ENCODE measurements at regions not wholly inside any gene's neighbourhood (a gene's known extent, or its start where the extent isn't known, plus 50 kb on each side); places are given as distances from the start of the nearest gene placed in this dataset.

- H3K27ac Mint-ChIP-seq, result no peak overlapping the region
- no peak for DNase-seq (ENCODE audit: low spot score in 2 of 2)
- H3K36me3 Mint-ChIP-seq, result no peaks in the 10 kb centered on the region
- H3K9me3 Mint-ChIP-seq, result no peaks in the 10 kb centered on the region
- no peak for ATAC-seq
Observed at GRCh38 chr13:83996415-83996814, 114.1 kb upstream of the SLITRK1 start.

- no peaks in the 10 kb centered on the region for H3K9me3 Mint-ChIP-seq
- ATAC-seq (no peak), DNase-seq (ENCODE audit: low spot score in 2 of 2) (no peak)
- no peak overlapping the region for H3K27ac Mint-ChIP-seq
- H3K36me3 Mint-ChIP-seq, result no peaks in the 10 kb centered on the region
Observed at GRCh38 chr13:83995930-83996329, 113.7 kb upstream of the SLITRK1 start.

GRCh38 chr13:83992566-83993358, 110.5 kb upstream of the SLITRK1 start:
- Mint-ChIP-seq H3K36me3 (no peaks in the 10 kb centered on the region), H3K9me3 (no peaks in the 10 kb centered on the region), H3K27ac (no peak overlapping the region)
- DNase-seq (ENCODE audit: low spot score in 2 of 2) (no peak), ATAC-seq (no peak)

- Mint-ChIP-seq H3K9me3 (peaks cover 8 to 14% of the 10 kb centered on the region in 2 donors), H3K36me3 (no peaks in the 10 kb centered on the region), H3K27ac (no peak overlapping the region)
- no peak for ATAC-seq
- DNase-seq (ENCODE audit: low spot score in 2 of 2), result no peak
Observed at GRCh38 chr13:83987394-83987793, 105.1 kb upstream of the SLITRK1 start.

- no peak for ATAC-seq
Observed at GRCh38 chr13:83984793-83985192, 102.5 kb upstream of the SLITRK1 start.

GRCh38 chr13:83980331-83980730, 98.1 kb upstream of the SLITRK1 start:
- Mint-ChIP-seq H3K27ac (no peak overlapping the region), H3K9me3 (peaks cover under 1 to 6% of the 10 kb centered on the region in 2 donors), H3K36me3 (no peaks in the 10 kb centered on the region)
- ATAC-seq, result no peak
- DNase-seq (ENCODE audit: low spot score in 2 of 2), result no peak

More at GRCh38 chr13:83984793-83985192, 102.5 kb upstream of the SLITRK1 start:
- Mint-ChIP-seq H3K9me3 (peaks cover 8 to 14% of the 10 kb centered on the region in 2 donors), H3K27ac (no peak overlapping the region), H3K36me3 (no peaks in the 10 kb centered on the region)
- no peak for DNase-seq (ENCODE audit: low spot score in 2 of 2)

DNA sequence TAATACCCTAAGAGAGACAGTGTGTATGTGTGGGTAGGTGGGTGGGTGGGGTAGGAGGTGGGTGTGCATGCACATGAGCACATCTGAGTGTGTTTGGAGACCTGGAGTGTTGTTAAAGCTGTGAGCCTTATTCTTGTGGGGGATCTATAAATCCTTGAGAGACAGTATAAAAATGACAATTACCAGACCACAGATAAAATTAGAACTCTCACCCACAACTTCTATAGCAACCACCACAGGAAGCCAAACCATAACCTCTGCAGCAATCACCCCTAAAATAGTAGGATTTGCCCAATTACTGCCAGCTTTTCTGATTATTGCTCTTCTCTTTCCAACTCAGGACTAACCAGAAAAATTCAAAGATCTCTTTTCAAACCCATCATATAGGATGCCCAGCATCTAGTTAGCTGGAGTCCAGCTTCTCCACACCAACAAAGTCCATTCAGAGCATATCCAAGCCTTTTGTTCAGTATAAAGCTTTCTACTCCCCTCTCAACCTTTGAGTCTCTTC, 93.4 kb upstream of the SLITRK1 start:
- DNase-seq (ENCODE audit: low spot score in 2 of 2), result no peak
- ATAC-seq, result no peak
- Mint-ChIP-seq H3K27ac (no peak overlapping the region), H3K36me3 (no peaks in the 10 kb centered on the region), H3K9me3 (peaks cover 0 to 6% of the 10 kb centered on the region in 2 donors)

GRCh38 chr13:83958531-83958930, 76.3 kb upstream of the SLITRK1 start:
- ATAC-seq (no peak), DNase-seq (ENCODE audit: low spot score in 2 of 2) (no peak)
- Mint-ChIP-seq H3K27ac (no peak overlapping the region), H3K36me3 (no peaks in the 10 kb centered on the region), H3K9me3 (no peaks in the 10 kb centered on the region)

GRCh38 chr13:83955011-83955410, 72.7 kb upstream of the SLITRK1 start:
- no peak for ATAC-seq
- DNase-seq (ENCODE audit: low spot score in 2 of 2), result no peak
- Mint-ChIP-seq H3K27ac (no peak overlapping the region), H3K36me3 (no peaks in the 10 kb centered on the region), H3K9me3 (peaks cover 4 to 5% of the 10 kb centered on the region in 2 donors)

GRCh38 chr13:83953916-83954315, 71.6 kb upstream of the SLITRK1 start:
- Mint-ChIP-seq H3K9me3 (peaks cover 4 to 5% of the 10 kb centered on the region in 2 donors), H3K36me3 (no peaks in the 10 kb centered on the region), H3K27ac (no peak overlapping the region)
- no peak for DNase-seq (ENCODE audit: low spot score in 2 of 2)
- no peak for ATAC-seq

DNA sequence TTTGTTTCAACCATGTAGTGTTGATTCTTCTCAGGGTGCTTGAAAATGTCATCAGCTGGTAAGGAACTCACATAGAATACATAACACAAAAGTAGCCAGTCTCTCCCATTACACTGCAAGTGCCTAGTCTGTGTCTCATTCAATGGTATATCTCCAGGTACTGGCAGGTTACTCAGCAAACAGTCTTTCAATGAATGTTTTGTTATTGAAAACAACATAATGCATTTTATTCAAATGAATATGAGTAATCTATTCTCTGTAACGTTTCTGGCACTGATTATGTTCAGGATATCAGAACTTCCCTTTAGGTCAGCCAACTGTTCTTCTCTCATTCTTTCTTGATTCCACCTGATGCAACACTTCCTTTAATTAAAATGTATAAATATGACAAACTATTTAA, 68.0 kb upstream of the SLITRK1 start:
- no peak for ATAC-seq
- Mint-ChIP-seq H3K36me3 (no peaks in the 10 kb centered on the region), H3K27ac (no peak overlapping the region), H3K9me3 (peaks cover 4 to 9% of the 10 kb centered on the region in 2 donors)
- DNase-seq (ENCODE audit: low spot score in 2 of 2), result no peak

DNA sequence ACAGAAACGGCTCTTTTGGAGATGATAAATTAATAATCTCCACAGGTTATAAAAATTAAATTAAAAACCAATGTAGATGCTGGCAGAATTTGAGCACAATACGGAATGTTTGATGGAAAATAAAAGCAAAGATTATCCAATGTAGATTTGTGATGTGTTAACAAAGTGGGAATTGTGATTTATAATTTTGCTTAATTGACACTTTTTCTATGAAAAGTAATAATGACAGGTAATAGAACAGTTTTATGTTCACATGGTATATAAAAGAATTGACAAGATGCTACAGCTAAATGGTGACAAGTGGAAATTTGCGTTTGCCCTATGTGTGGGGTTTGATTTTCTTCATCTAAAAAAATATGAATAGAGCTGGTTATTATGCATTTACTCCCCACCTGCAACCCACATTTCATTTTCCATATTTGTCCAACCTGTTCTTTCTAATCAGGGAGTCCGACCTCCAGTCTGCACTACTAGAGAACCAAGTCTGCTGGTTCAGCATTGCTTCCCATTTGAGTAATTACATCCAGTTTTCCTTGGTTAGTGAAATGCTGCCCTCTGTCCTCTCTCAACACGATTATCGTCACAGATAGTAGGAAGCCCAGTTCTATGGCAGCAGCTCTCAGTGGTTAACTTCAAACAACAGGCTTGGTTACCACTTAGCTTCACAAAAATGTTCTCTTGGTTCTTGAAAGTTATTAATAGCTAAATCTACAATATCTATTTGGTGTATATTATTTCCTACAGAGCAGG, 61.4 kb upstream of the SLITRK1 start:
- H3K27ac Mint-ChIP-seq, result no peak overlapping the region
- peaks cover 0 to 5% of the 10 kb centered on the region in 2 donors for H3K9me3 Mint-ChIP-seq
- no peaks in the 10 kb centered on the region for H3K36me3 Mint-ChIP-seq
- DNase-seq (ENCODE audit: low spot score in 2 of 2), result no peak
- no peak for ATAC-seq

- Mint-ChIP-seq H3K27ac (peak overlapping the region in 1 of 2 donors; percentile 16), H3K9me3 (peaks cover 0 to 2% of the 10 kb centered on the region in 2 donors), H3K36me3 (no peaks in the 10 kb centered on the region)
- ATAC-seq (no peak), DNase-seq (ENCODE audit: low spot score in 2 of 2) (no peak)
Observed at GRCh38 chr13:83941701-83942335, 59.5 kb upstream of the SLITRK1 start.

DNA sequence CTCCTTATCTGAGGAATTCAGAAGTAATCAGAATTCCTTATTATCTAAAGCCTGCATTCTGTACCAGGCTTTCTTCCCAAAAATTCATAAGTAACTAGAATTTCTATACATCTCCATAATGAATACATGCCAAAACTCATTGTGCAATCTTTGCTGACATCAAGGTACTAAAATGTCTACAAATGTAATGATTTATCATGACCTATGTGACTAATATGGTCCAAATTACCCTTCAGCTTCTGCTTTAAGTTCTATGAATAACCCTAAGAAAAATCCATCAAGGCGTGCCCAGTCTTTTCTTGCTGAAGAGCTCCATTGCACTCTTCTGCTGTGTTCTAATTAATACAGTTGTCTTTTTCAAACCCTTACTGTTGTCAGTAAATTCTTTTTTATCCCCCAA, 58.5 kb upstream of the SLITRK1 start:
- H3K36me3 Mint-ChIP-seq, result no peaks in the 10 kb centered on the region
- peaks cover 0 to 3% of the 10 kb centered on the region in 2 donors for H3K9me3 Mint-ChIP-seq

GRCh38 chr13:83937579-83937978, 55.3 kb upstream of the SLITRK1 start:
- peaks cover 0 to 3% of the 10 kb centered on the region in 2 donors for H3K9me3 Mint-ChIP-seq
- H3K36me3 Mint-ChIP-seq, result no peaks in the 10 kb centered on the region
- ATAC-seq (no peak), DNase-seq (ENCODE audit: low spot score in 2 of 2) (no peak)
- H3K27ac Mint-ChIP-seq, result no peak overlapping the region

More for the DNA sequence above, 58.5 kb upstream of the SLITRK1 start:
- no peak for ATAC-seq
- no peak overlapping the region for H3K27ac Mint-ChIP-seq
- DNase-seq (ENCODE audit: low spot score in 2 of 2), result no peak

DNA sequence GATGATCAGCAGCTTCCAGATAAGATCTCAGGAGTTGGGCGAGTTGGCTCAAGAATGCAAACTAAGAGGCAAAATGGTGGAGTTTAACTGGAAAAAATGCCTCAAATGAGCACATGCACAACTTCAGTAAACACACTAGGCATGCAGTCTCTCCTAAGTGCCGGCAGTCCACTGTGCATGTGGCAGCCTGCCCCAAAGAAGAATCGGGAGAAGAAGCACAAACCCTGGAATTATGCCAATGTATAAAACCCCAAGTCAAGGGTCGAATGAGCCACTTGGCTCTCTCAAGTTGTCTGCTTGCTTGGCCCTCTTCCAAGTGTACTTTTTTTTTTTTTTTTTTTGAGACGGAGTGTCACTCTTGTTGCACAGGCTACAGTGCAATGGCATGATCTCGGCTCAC, 53.3 kb upstream of the SLITRK1 start:
- ATAC-seq, result no peak
- peaks cover 0 to 3% of the 10 kb centered on the region in 2 donors for H3K9me3 Mint-ChIP-seq

More for the DNA sequence above, 53.3 kb upstream of the SLITRK1 start:
- Mint-ChIP-seq H3K36me3 (no peaks in the 10 kb centered on the region), H3K27ac (no peak overlapping the region)
- no peak for DNase-seq (ENCODE audit: low spot score in 2 of 2)
